H9 (cell line): ENCODE measurements at regions not wholly inside any gene's neighbourhood (a gene's known extent, or its start where the extent isn't known, plus 50 kb on each side); places are given as distances from the start of the nearest gene placed in this dataset.

Experiments
- DNase-seq: peaks from one replicate; pipeline ENCODE4 v3.0.0-alpha.2; 2017
- H2AFZ ChIP-seq: one replicate; pipeline ENCODE4 v1.6.1; 2013; ENCODE audit warnings: mild to moderate bottlenecking, low read length, control low read depth, moderate library complexity
- H2AK5ac ChIP-seq: 2 replicates; pipeline ENCODE4 v1.6.1; 2013; ENCODE audit warnings: low read length, control low read depth, mixed read lengths; ENCODE audit not compliant: insufficient read length
- H2BK120ac ChIP-seq: one replicate; pipeline ENCODE4 v1.6.1; 2013; ENCODE audit warnings: low read depth, mild to moderate bottlenecking, low read length, control low read depth, inconsistent platforms; ENCODE audit not compliant: poor library complexity, severe bottlenecking
- H2BK12ac ChIP-seq: 2 replicates; pipeline ENCODE4 v1.6.1; 2013; ENCODE audit warnings: low read length, control low read depth, mixed read lengths, low read depth; ENCODE audit not compliant: insufficient read length
- H2BK15ac ChIP-seq: 2 replicates; pipeline ENCODE4 v1.6.1; 2013; ENCODE audit warnings: low read depth, low read length, control low read depth
- H2BK20ac ChIP-seq: one replicate; pipeline ENCODE4 v1.6.1; 2013; ENCODE audit warnings: low read depth, mild to moderate bottlenecking, low read length, control low read depth, inconsistent platforms; ENCODE audit not compliant: poor library complexity, severe bottlenecking
- H2BK5ac ChIP-seq: 2 replicates; pipeline ENCODE4 v1.6.1; 2013; ENCODE audit warnings: low read length, control low read depth, mixed read lengths; ENCODE audit not compliant: insufficient read length
- H3K14ac ChIP-seq: 2 replicates; pipeline ENCODE4 v1.6.1; 2013; ENCODE audit warnings: low read length, control low read depth; ENCODE audit not compliant: insufficient read depth
- H3K18ac ChIP-seq: 2 replicates; pipeline ENCODE4 v1.6.1; 2013; ENCODE audit warnings: low read depth, mild to moderate bottlenecking, mixed read lengths, low read length, control low read depth; ENCODE audit not compliant: insufficient read length
- H3K23ac ChIP-seq: 2 replicates; pipeline ENCODE4 v1.6.1; 2013; ENCODE audit warnings: low read length, control low read depth, mixed read lengths, low read depth; ENCODE audit not compliant: insufficient read length
- H3K23me2 ChIP-seq: 2 replicates; pipeline ENCODE4 v1.6.1; 2013; ENCODE audit warnings: low read depth, mild to moderate bottlenecking, mixed read lengths, low read length, control low read depth; ENCODE audit not compliant: insufficient read length, poor library complexity, severe bottlenecking
- H3K27ac ChIP-seq: 2 replicates; pipeline ENCODE4 v1.5.1; 2013; ENCODE audit warnings: low read length, control low read depth, mixed read lengths, low read depth; ENCODE audit not compliant: insufficient read length
- H3K27me3 ChIP-seq: 2 replicates; pipeline ENCODE4 v1.6.1; 2013; ENCODE audit warnings: low read length, control low read depth, inconsistent platforms; ENCODE audit not compliant: insufficient read depth
- H3K4ac ChIP-seq: 2 replicates; pipeline ENCODE4 v1.6.1; 2013; ENCODE audit warnings: low read depth, mild to moderate bottlenecking, control low read depth, inconsistent platforms, low read length, moderate library complexity
- H3K4me1 ChIP-seq: 2 replicates; pipeline ENCODE4 v1.6.1; 2013; ENCODE audit warnings: low read length, control low read depth, inconsistent platforms; ENCODE audit not compliant: insufficient read depth
- H3K4me2 ChIP-seq: 2 replicates; pipeline ENCODE4 v1.6.1; 2013; ENCODE audit warnings: low read length, control low read depth, mixed read lengths; ENCODE audit not compliant: insufficient read length, insufficient read depth
- H3K56ac ChIP-seq: 2 replicates; pipeline ENCODE4 v1.6.1; 2013; ENCODE audit warnings: low read depth, mild to moderate bottlenecking, mixed read lengths, low read length, control low read depth; ENCODE audit not compliant: insufficient read length
- H3K79me1 ChIP-seq: 2 replicates; pipeline ENCODE4 v1.6.1; 2013; ENCODE audit warnings: low read depth, mild to moderate bottlenecking, moderate library complexity, low read length, control low read depth, inconsistent platforms; ENCODE audit not compliant: insufficient read depth, poor library complexity, severe bottlenecking
- H3K79me2 ChIP-seq: 2 replicates; pipeline ENCODE4 v1.6.1; 2013; ENCODE audit warnings: low read length, control low read depth, inconsistent platforms; ENCODE audit not compliant: insufficient read depth
- H3K9ac ChIP-seq: 2 replicates; pipeline ENCODE4 v1.6.1; 2013; ENCODE audit warnings: low read length, control low read depth, mixed read lengths; ENCODE audit not compliant: insufficient read length; ENCODE audit errors: extremely low read depth
- H3K9me3 ChIP-seq: one replicate; pipeline ENCODE4 v1.6.1; 2013; ENCODE audit warnings: low read depth, low read length, inconsistent platforms; ENCODE audit not compliant: control insufficient read depth
- H3T11ph ChIP-seq: one replicate; pipeline ENCODE4 v1.6.1; 2013; ENCODE audit warnings: mild to moderate bottlenecking, low read length, control low read depth, inconsistent platforms
- H4K20me1 ChIP-seq: one replicate; pipeline ENCODE4 v1.6.1; 2013; ENCODE audit not compliant: control insufficient read depth, insufficient read length, insufficient read depth
- H4K5ac ChIP-seq: 2 replicates; pipeline ENCODE4 v1.6.1; 2013; ENCODE audit warnings: low read depth, mild to moderate bottlenecking, mixed read lengths, low read length, control low read depth; ENCODE audit not compliant: insufficient read length
- H4K8ac ChIP-seq: replicated peaks from 2 replicates; pipeline ENCODE4 v1.6.1; 2013; ENCODE audit warnings: low read length, control low read depth, mixed read lengths, low read depth; ENCODE audit not compliant: insufficient read length
- H4K91ac ChIP-seq: 2 replicates; pipeline ENCODE4 v1.6.1; 2013; ENCODE audit warnings: low read depth, mild to moderate bottlenecking, moderate library complexity, mixed read lengths, low read length, control low read depth; ENCODE audit not compliant: insufficient read length
- H3K27ac Mint-ChIP-seq, 3 experiments: 2 replicates in 2 of 3; 3 replicates in 1 of 3; pipeline ENCODE4 v1.8.0; 2020 to 2021; ENCODE audit warnings: mixed read lengths in 3 of 3, mild to moderate bottlenecking in 1 of 3, moderate library complexity in 1 of 3
- H3K27me3 Mint-ChIP-seq: 2 replicates; pipeline ENCODE4 v1.8.0; 2021; ENCODE audit warnings: low read depth, mild to moderate bottlenecking, moderate library complexity, mixed read lengths
- H3K36me3 Mint-ChIP-seq, 3 experiments: 2 replicates in 2 of 3; 3 replicates in 1 of 3; pipeline ENCODE4 v1.8.0; 2020 to 2021; ENCODE audit warnings: low read depth in 3 of 3, mixed read lengths in 3 of 3; ENCODE audit not compliant: insufficient read depth in 1 of 3
- H3K4me1 Mint-ChIP-seq, 2 experiments: 2 replicates each; pipeline ENCODE4 v1.8.0; 2020; ENCODE audit warnings: mixed read lengths in 2 of 2
- H3K4me3 Mint-ChIP-seq, 2 experiments: 2 replicates in 1 of 2; 3 replicates in 1 of 2; pipeline ENCODE4 v1.8.0; 2020 to 2021; ENCODE audit warnings: mild to moderate bottlenecking in 2 of 2, mixed read lengths in 2 of 2, moderate library complexity in 1 of 2
- H3K9me3 Mint-ChIP-seq, 2 experiments: 2 replicates in 1 of 2; 3 replicates in 1 of 2; pipeline ENCODE4 v1.8.0; 2020; ENCODE audit warnings: mild to moderate bottlenecking in 2 of 2, mixed read lengths in 2 of 2, moderate library complexity in 1 of 2
- CTCF ChIP-seq: fragments of 200-600 bp; sonication (generic); conservative IDR thresholded peaks from 3 replicates; pipeline ENCODE4 v1.8.0; 2021; ENCODE audit warnings: antibody characterized with exemption, mild to moderate bottlenecking
- WGBS: extraction: QIAGEN DNeasy Blood & Tissue Kit; methylation state at CpG from one replicate; pipeline ENCODE4 v1.1.7; 2013; ENCODE audit warnings: missing lambda C conversion rate, low lambda C conversion rate, mixed read lengths; ENCODE audit not compliant: insufficient read length; ENCODE audit errors: extremely low coverage; 5-methylcytosine and 5-hydroxymethylcytosine counted together

- Histone ChIP-seq H3K27ac (no peak overlapping the region), H2BK5ac (no peak overlapping the region), H2BK15ac (no peak overlapping the region), H3K4me2 (no peak overlapping the region), H4K8ac (no peak overlapping the region), H3K79me2 (no peaks in the 10 kb centered on the region), H2AFZ (no peak overlapping the region), H3K79me1 (no peaks in the 10 kb centered on the region), H2BK20ac (no peak overlapping the region), H3K4me1 (no peaks in the 10 kb centered on the region), H2BK12ac (no peak overlapping the region), H2BK120ac (no peak overlapping the region), H3K9me3 (no peaks in the 10 kb centered on the region), H3K23ac (no peak overlapping the region), H3K9ac (no peak overlapping the region), H3K56ac (no peak overlapping the region), H4K5ac (no peak overlapping the region), H2AK5ac (no peak overlapping the region), H3K14ac (no peak overlapping the region), H3K23me2 (no peaks in the 10 kb centered on the region), H3K18ac (no peak overlapping the region), H4K91ac (no peak overlapping the region), H3K27me3 (no peaks in the 10 kb centered on the region), H3T11ph (no peak overlapping the region), H4K20me1 (no peaks in the 10 kb centered on the region), H3K4ac (no peak overlapping the region)
- DNase-seq, result no peak
- Mint-ChIP-seq H3K4me3 (no peak overlapping the region), H3K27ac (no peak overlapping the region), H3K4me1 (no peaks in the 10 kb centered on the region), H3K9me3 (no peaks in the 10 kb centered on the region), H3K36me3 (no peaks in the 10 kb centered on the region), H3K27me3 (peaks cover 98% of the 10 kb centered on the region)
- no peak for TF ChIP-seq CTCF
- no CpG with 5 or more reads among the region's 11 CpGs for WGBS
Measured at GRCh38 chr12:130068741-130069140, 93.5 kb upstream of the FZD10 start.
